Panc1 (cell line): ENCODE measurements at regions not wholly inside any gene's neighbourhood (a gene's known extent, or its start where the extent isn't known, plus 50 kb on each side); places are given as distances from the start of the nearest gene placed in this dataset.

Source experiments
- ATAC-seq: fragments of 200-7000 bp; cut with Tn5 transposase; 2 replicates; pipeline ENCODE4 v1.9.1; 2020; ENCODE audit warnings: mild to moderate bottlenecking, moderate library complexity
- BruUV-seq: library from RNA; stranded (reverse); fragments of 400-500 nt; replicated peaks from 2 replicates; lab custom pipeline; 2021; lab: Mats Ljungman, UMichigan
- CTCF ChIA-PET: fragments of 300-600 bp; sonication (Branson Sonifier 250); formaldehyde crosslinking; loops from one replicate; lab custom pipeline; 2022; ENCODE audit warnings: antibody characterized with exemption; lab: Charles Lee
- POLR2A ChIA-PET: fragments of 300-600 bp; sonication (Branson Sonifier 250); formaldehyde crosslinking; loops from one replicate; lab custom pipeline; 2022; ENCODE audit warnings: antibody characterized with exemption; lab: Charles Lee
- DNase-seq: peaks from one replicate; pipeline ENCODE4 v3.0.0-alpha.2; 2010; ENCODE audit warnings: low read depth, low spot score
- H3K27ac ChIP-seq: 2 replicates; pipeline ENCODE4 v1.5.1; 2011; ENCODE audit warnings: mild to moderate bottlenecking, low read length, inconsistent platforms
- H3K27me3 ChIP-seq: fragments of 200-500 bp; sonication (Bioruptor generic); 2 replicates; pipeline ENCODE4 v1.6.0; 2014; ENCODE audit warnings: low read length, inconsistent platforms; ENCODE audit not compliant: control insufficient read depth, insufficient read depth
- H3K36me3 ChIP-seq: fragments of 200-500 bp; sonication (Bioruptor generic); 2 replicates; pipeline ENCODE4 v1.5.1; 2014; ENCODE audit warnings: inconsistent platforms, mild to moderate bottlenecking, low read length, moderate library complexity; ENCODE audit not compliant: control insufficient read depth, insufficient read depth
- H3K4me1 ChIP-seq: 2 replicates; pipeline ENCODE4 v1.5.1; 2011; ENCODE audit warnings: inconsistent platforms, mild to moderate bottlenecking, low read length, moderate library complexity; ENCODE audit not compliant: control insufficient read depth, insufficient read depth
- H3K4me3 ChIP-seq, 2 experiments: 2 replicates each; pipeline ENCODE4 v1.5.1; 2011 to 2012; ENCODE audit warnings: low read depth in 2 of 2, low read length in 2 of 2, mild to moderate bottlenecking in 2 of 2, inconsistent platforms in 1 of 2, moderate library complexity in 1 of 2
- H3K9me3 ChIP-seq: fragments of 200-500 bp; sonication (Bioruptor generic); 2 replicates; pipeline ENCODE4 v1.5.1; 2014; ENCODE audit warnings: low read depth, mild to moderate bottlenecking, inconsistent platforms, low read length, moderate library complexity; ENCODE audit not compliant: control insufficient read depth, insufficient read depth
- POLR2AphosphoS5 ChIP-seq: IDR thresholded peaks from 2 replicates; pipeline ENCODE4 v1.6.1; 2012; ENCODE audit warnings: mild to moderate bottlenecking, low read depth, low read length, moderate library complexity
- SIN3A ChIP-seq: IDR thresholded peaks from 2 replicates; pipeline ENCODE4 v1.6.1; 2012; ENCODE audit warnings: low read depth, mild to moderate bottlenecking, low read length, moderate library complexity, borderline replicate concordance; ENCODE audit not compliant: insufficient read depth
- TCF7L2 ChIP-seq: IDR thresholded peaks from 2 replicates; pipeline ENCODE4 v1.6.1; 2011; ENCODE audit warnings: mild to moderate bottlenecking, low read depth, low read length, inconsistent platforms
- in situ Hi-C: cut with HindIII; loops from 2 replicates; pipeline ENCODE4 v1.10.0; 2016; ENCODE audit warnings: low sequenced_read_pairs, low pct_unique_long_range_greater_than_20kb
- intact Hi-C: fragments of 100-400 bp; cut with micrococcal nuclease; formaldehyde crosslinking; loops from one replicate; pipeline ENCODE4 v1.10.0; 2022; ENCODE audit not compliant: unreplicated experiment
- TF ChIP-seq, protein P1 (sequence below): fragments of 450-650 bp; IDR thresholded peaks from 2 replicates; pipeline ENCODE4 v1.5.1; 2017; ENCODE audit warnings: mild to moderate bottlenecking
- TF ChIP-seq, protein P2 (sequence below), 2 experiments: IDR thresholded peaks; 2 replicates each; pipeline ENCODE4 v1.6.1; 2011 to 2012; ENCODE audit warnings: low read depth in 2 of 2, control low read depth in 1 of 2, low read length in 1 of 2, mild to moderate bottlenecking in 1 of 2, moderate library complexity in 1 of 2; ENCODE audit not compliant: insufficient read depth in 1 of 2

DNA sequence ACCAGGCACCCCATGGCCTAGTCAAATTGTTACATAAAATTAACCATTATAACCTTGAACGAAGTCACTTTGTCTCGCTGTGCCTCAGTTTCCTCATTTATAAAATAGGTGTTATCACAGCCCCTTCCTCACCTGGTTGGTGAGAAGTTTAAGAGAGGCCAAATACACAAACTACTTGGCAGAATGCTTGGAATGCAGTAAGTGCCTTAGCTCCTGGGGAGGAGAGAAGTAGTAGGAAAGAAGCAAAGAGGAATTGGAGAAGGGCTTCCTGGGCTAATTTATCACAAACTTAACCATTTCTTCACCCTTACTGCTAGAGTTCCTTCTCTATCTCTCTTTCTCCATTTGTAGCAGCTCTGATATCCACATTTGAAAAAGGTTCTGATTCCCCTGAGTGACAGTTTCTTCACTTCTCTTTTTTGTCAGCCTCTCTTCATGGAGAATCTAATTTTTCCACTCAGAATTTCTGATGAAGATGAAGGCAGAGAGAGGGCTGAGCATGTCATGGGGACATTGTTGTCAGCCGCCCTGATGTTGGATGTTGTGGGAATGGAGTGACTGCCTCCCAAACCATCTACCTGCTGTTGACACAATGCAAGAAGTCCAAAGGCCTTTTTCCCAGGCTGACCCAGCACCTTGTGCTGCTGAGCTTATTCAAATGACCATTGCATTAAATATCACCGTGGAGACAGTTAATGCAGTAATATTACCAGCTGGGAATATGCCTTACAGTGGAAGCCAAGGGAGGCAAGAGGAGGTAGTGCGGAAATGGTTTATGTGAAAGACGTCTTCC, 60.4 kb downstream of the BOD1L2 start:
- DNase-seq: no peak
- BruUV-seq: no TSS peak
- Histone ChIP-seq H3K36me3 (no peaks in the 10 kb centered on the region), H3K27me3 (no peaks in the 10 kb centered on the region), H3K4me1 (0 out of 2 replicates have a peak, but pooled peaks cover 3% of the 10 kb centered on the region), H3K4me3 (no peak overlapping the region), H3K9me3 (no peaks in the 10 kb centered on the region), H3K27ac (no peak overlapping the region)
- POLR2A ChIA-PET: no interaction called here
- TF ChIP-seq, protein P1, sequence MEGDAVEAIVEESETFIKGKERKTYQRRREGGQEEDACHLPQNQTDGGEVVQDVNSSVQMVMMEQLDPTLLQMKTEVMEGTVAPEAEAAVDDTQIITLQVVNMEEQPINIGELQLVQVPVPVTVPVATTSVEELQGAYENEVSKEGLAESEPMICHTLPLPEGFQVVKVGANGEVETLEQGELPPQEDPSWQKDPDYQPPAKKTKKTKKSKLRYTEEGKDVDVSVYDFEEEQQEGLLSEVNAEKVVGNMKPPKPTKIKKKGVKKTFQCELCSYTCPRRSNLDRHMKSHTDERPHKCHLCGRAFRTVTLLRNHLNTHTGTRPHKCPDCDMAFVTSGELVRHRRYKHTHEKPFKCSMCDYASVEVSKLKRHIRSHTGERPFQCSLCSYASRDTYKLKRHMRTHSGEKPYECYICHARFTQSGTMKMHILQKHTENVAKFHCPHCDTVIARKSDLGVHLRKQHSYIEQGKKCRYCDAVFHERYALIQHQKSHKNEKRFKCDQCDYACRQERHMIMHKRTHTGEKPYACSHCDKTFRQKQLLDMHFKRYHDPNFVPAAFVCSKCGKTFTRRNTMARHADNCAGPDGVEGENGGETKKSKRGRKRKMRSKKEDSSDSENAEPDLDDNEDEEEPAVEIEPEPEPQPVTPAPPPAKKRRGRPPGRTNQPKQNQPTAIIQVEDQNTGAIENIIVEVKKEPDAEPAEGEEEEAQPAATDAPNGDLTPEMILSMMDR: no peak
- TF ChIP-seq POLR2AphosphoS5 (no peak), TCF7L2 (no peak), SIN3A (no peak)
- TF ChIP-seq, protein P2, sequence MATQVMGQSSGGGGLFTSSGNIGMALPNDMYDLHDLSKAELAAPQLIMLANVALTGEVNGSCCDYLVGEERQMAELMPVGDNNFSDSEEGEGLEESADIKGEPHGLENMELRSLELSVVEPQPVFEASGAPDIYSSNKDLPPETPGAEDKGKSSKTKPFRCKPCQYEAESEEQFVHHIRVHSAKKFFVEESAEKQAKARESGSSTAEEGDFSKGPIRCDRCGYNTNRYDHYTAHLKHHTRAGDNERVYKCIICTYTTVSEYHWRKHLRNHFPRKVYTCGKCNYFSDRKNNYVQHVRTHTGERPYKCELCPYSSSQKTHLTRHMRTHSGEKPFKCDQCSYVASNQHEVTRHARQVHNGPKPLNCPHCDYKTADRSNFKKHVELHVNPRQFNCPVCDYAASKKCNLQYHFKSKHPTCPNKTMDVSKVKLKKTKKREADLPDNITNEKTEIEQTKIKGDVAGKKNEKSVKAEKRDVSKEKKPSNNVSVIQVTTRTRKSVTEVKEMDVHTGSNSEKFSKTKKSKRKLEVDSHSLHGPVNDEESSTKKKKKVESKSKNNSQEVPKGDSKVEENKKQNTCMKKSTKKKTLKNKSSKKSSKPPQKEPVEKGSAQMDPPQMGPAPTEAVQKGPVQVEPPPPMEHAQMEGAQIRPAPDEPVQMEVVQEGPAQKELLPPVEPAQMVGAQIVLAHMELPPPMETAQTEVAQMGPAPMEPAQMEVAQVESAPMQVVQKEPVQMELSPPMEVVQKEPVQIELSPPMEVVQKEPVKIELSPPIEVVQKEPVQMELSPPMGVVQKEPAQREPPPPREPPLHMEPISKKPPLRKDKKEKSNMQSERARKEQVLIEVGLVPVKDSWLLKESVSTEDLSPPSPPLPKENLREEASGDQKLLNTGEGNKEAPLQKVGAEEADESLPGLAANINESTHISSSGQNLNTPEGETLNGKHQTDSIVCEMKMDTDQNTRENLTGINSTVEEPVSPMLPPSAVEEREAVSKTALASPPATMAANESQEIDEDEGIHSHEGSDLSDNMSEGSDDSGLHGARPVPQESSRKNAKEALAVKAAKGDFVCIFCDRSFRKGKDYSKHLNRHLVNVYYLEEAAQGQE (IDR thresholded peaks at IDR 0.05; ENCODE audit: insufficient read depth in 1 of 2, low read depth in 2 of 2, low read length in 1 of 2): no peak
- intact Hi-C loops: no loop called here
- CTCF ChIA-PET: no interaction called here
- ATAC-seq: no peak
- in situ Hi-C loops: no loop called here

DNA sequence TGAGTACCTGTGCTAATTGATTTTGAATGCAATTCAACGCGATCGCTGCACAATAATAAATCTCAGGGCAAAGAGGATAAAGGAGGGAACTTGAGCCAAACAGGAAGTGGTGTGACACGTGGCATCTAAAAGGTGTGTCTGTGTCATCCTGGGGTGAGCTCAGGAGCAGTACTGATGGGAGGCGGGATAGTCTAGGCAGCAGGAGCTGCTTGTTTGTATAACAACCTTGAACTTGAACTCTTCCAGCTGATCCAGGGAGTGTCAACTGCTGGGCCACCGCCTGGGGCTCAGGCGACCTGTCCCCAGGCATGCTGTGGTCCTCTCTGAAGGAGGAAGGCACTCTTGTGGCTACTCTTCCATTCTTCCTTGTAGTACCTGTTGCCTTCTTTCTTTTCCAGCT, 61.2 kb downstream of the BOD1L2 start:
- no peak for TF ChIP-seq SIN3A
- TF ChIP-seq, protein P2 (IDR thresholded peaks at IDR 0.05; ENCODE audit: insufficient read depth in 1 of 2, low read depth in 2 of 2, low read length in 1 of 2): no peak
- TF ChIP-seq TCF7L2: no peak
- TF ChIP-seq POLR2AphosphoS5: no peak
- TF ChIP-seq, protein P1: no peak
- CTCF ChIA-PET: no interaction called here
- intact Hi-C loops (no loop called here), in situ Hi-C loops (no loop called here)
- Histone ChIP-seq H3K27me3 (no peaks in the 10 kb centered on the region), H3K4me1 (0 out of 2 replicates have a peak, but pooled peaks cover 3% of the 10 kb centered on the region), H3K9me3 (no peaks in the 10 kb centered on the region), H3K27ac (no peak overlapping the region), H3K36me3 (no peaks in the 10 kb centered on the region), H3K4me3 (no peak overlapping the region)
- POLR2A ChIA-PET: no interaction called here
- no TSS peak for BruUV-seq
- ATAC-seq: no peak
- DNase-seq: no peak
